K562 (cell line): ENCODE measurements at regions not wholly inside any gene's neighbourhood (a gene's known extent, or its start where the extent isn't known, plus 50 kb on each side); places are given as distances from the start of the nearest gene placed in this dataset.

Experiments used
- ATAC-seq: fragments of 200-7000 bp; cut with Tn5 transposase; 3 replicates; pipeline ENCODE4 v1.9.1; 2020; ENCODE audit warnings: moderate library complexity
- BruUV-seq: library from RNA; stranded (reverse); fragments of 400-500 nt; replicated peaks from 2 replicates; lab custom pipeline; 2021; lab: Mats Ljungman, UMichigan
- CTCF ChIA-PET: fragments of 300-600 bp; formaldehyde crosslinking; extraction: SDS; loops from one replicate; lab custom pipeline; 2021; ENCODE audit warnings: low intra/inter-chr PET ratio; lab: Yijun Ruan, JAX
- POLR2A ChIA-PET: fragments of 300-600, 350-650 bp; sonication (Branson Sonifier 250); formaldehyde crosslinking; extraction: SDS; loops from one replicate; lab custom pipeline; 2021; ENCODE audit warnings: antibody characterized with exemption, inconsistent platforms; lab: Yijun Ruan, JAX
- DNase-seq, 4 experiments: peaks; one replicate each; pipeline versions ENCODE4 v3.0.0 to v3.0.0-alpha.2; 2011 to 2018; ENCODE audit warnings: low spot score in 3 of 4, mixed read lengths in 3 of 4; ENCODE audit errors: extremely low read depth in 1 of 4
- FAIRE-seq: peaks from 2 replicates; lab custom pipeline; 2011; peaks lifted over from hg19 to GRCh38; lab: Jason Lieb, UNC
- H2AFZ ChIP-seq: 2 replicates; pipeline ENCODE4 v1.6.0; 2011; ENCODE audit warnings: low read depth, low read length, control low read depth, inconsistent platforms
- H3K27ac ChIP-seq: fragments of 200-600 bp; 3 replicates; pipeline ENCODE4 v1.8.0; 2011; ENCODE audit warnings: low read depth, mild to moderate bottlenecking, control low read depth, inconsistent platforms, low read length, moderate library complexity, mixed read lengths; ENCODE audit errors: extremely low read depth
- H3K27me3 ChIP-seq, 2 experiments: fragments of 300-600 bp in 1 of 2; 2 replicates in 1 of 2; 3 replicates in 1 of 2; pipeline versions ENCODE4 v1.6.0 to v1.8.0; 2011; ENCODE audit warnings: inconsistent platforms in 2 of 2, low read length in 2 of 2, mild to moderate bottlenecking in 1 of 2, mixed read lengths in 1 of 2, moderate library complexity in 1 of 2; ENCODE audit not compliant: control insufficient read depth in 2 of 2, insufficient read depth in 2 of 2
- H3K36me3 ChIP-seq: fragments of 300-600 bp; 3 replicates; pipeline ENCODE4 v1.8.0; 2011; ENCODE audit warnings: mild to moderate bottlenecking, low read length, inconsistent platforms; ENCODE audit not compliant: control insufficient read depth, insufficient read depth
- H3K4me1 ChIP-seq, 2 experiments: fragments of 200-600 bp in 1 of 2; replicated peaks in 1 of 2; 2 replicates in 1 of 2; 3 replicates in 1 of 2; pipeline versions ENCODE4 v1.5.1 to v1.8.0; 2011; ENCODE audit warnings: inconsistent platforms in 2 of 2, low read length in 2 of 2, mild to moderate bottlenecking in 1 of 2, mixed read lengths in 1 of 2, moderate library complexity in 1 of 2; ENCODE audit not compliant: control insufficient read depth in 2 of 2, insufficient read depth in 2 of 2
- H3K4me2 ChIP-seq: 2 replicates; pipeline ENCODE4 v1.6.1; 2011; ENCODE audit warnings: low read length, control low read depth, inconsistent platforms, mixed read lengths; ENCODE audit not compliant: insufficient read depth
- H3K4me3 ChIP-seq: fragments of 200-600 bp; sonication (generic), shearing (Covaris generic); 2 replicates; pipeline ENCODE4 v1.5.1; 2016; ENCODE audit warnings: control low read depth, inconsistent platforms
- H3K79me2 ChIP-seq: fragments of 200-600 bp; 3 replicates; pipeline ENCODE4 v1.8.0; 2011; ENCODE audit warnings: low read length, inconsistent platforms; ENCODE audit not compliant: control insufficient read depth, insufficient read depth
- H3K9ac ChIP-seq, 2 experiments: 2 replicates each; pipeline versions ENCODE4 v1.6.0 to v1.6.1; 2011; ENCODE audit warnings: low read depth in 2 of 2, low read length in 2 of 2, control low read depth in 1 of 2, inconsistent platforms in 1 of 2, mild to moderate bottlenecking in 1 of 2, mixed read lengths in 1 of 2; ENCODE audit not compliant: insufficient read depth in 1 of 2
- H3K9me1 ChIP-seq: one replicate; pipeline ENCODE4 v1.6.0; 2011; ENCODE audit warnings: inconsistent platforms, mild to moderate bottlenecking, low read length, moderate library complexity; ENCODE audit not compliant: control insufficient read depth, insufficient read depth
- H3K9me3 ChIP-seq: replicated peaks from 2 replicates; pipeline ENCODE4 v1.5.1; 2011; ENCODE audit warnings: low read depth, low read length, inconsistent platforms; ENCODE audit not compliant: control insufficient read depth, insufficient read depth
- H4K20me1 ChIP-seq: replicated peaks from 2 replicates; pipeline ENCODE4 v1.6.1; 2011; ENCODE audit warnings: low read length, inconsistent platforms, mixed read lengths; ENCODE audit not compliant: control insufficient read depth, insufficient read depth
- ETV6 ChIP-seq, 3 experiments: fragments of 150-350 bp in 1 of 3; sonication (generic) in 1 of 3; formaldehyde crosslinking in 1 of 3; IDR thresholded peaks; 2 replicates each; pipeline versions ENCODE4 v1.6.1 to v1.8.0; 2014 to 2022; ENCODE audit warnings: borderline replicate concordance in 2 of 3, low read depth in 2 of 3, antibody characterized with exemption in 1 of 3, low read length in 1 of 3, mild to moderate bottlenecking in 1 of 3, missing genetic modification reagents in 1 of 3
- HCFC1 ChIP-seq: IDR thresholded peaks from 2 replicates; pipeline ENCODE4 v1.6.1; 2012; ENCODE audit warnings: low read depth, low read length, improper control_type of control experiment
- NFIC ChIP-seq: fragments of 450-650 bp; IDR thresholded peaks from 2 replicates; pipeline ENCODE4 v1.6.1; 2017; ENCODE audit warnings: mild to moderate bottlenecking, inconsistent platforms
- RERE ChIP-seq: sonication (generic); formaldehyde crosslinking; IDR thresholded peaks from 2 replicates; pipeline ENCODE4 v1.8.0; 2023; ENCODE audit warnings: missing genetic modification reagents, mild to moderate bottlenecking, borderline replicate concordance
- ZFP1 ChIP-seq: fragments of 450-650 bp; formaldehyde crosslinking; IDR thresholded peaks from 2 replicates; pipeline ENCODE4 v1.4.0; 2020; ENCODE audit warnings: mild to moderate bottlenecking, mixed read lengths
- ZNF143 ChIP-seq: sonication (generic); formaldehyde crosslinking; IDR thresholded peaks from 2 replicates; pipeline ENCODE4 v1.9.0; 2022; ENCODE audit warnings: mild to moderate bottlenecking, missing genetic modification reagents
- ZNF75A ChIP-seq: fragments of 450-650 bp; formaldehyde crosslinking; IDR thresholded peaks from 2 replicates; pipeline ENCODE4 v1.4.0; 2020; ENCODE audit warnings: mild to moderate bottlenecking
- WGBS: fragments of 100-300 bp; shearing (Covaris generic); methylation state at CpG from one replicate; pipeline ENCODE4 v1.1.6; 2016; ENCODE audit warnings: low coverage, mixed read lengths; ENCODE audit not compliant: insufficient coverage; ENCODE audit errors: missing lambda C conversion rate; 5-methylcytosine and 5-hydroxymethylcytosine counted together
- in situ Hi-C: fragments of 300-500 bp; cut with MboI; formaldehyde crosslinking; loops from 4 replicates; pipeline ENCODE4 v1.15.0; 2018; ENCODE audit warnings: inconsistent platforms, mixed read lengths
- intact Hi-C: fragments of 100-400 bp; cut with micrococcal nuclease; formaldehyde crosslinking; loops from 2 replicates; pipeline ENCODE4 v1.14.2; 2022

GRCh38 chr4:138037696-138038095 lies 204.5 kb downstream of the SLC7A11 start:
- H4K20me1 ChIP-seq, result no peaks in the 10 kb centered on the region
- in situ Hi-C loops, result loop anchor here (5.0 to 25.0 kb wide), 2 partner anchors 645 to 825 kb away; no protein-coding TSS in a partner anchor
- H3K9ac ChIP-seq, result no peak overlapping the region
- H3K4me2 ChIP-seq, result no peak overlapping the region
- H2AFZ ChIP-seq, result 0 out of 2 replicates have a peak overlapping the region, but pooled peaks have one; percentile 7
- no peak overlapping the region for H3K27ac ChIP-seq
- TF ChIP-seq HCFC1 (peak; percentile 47; the same call in 1 of the 2 replicates), RERE (CRISPR knock-in tag) (no peak), ZNF143 (peak; percentile 51; the same call in 1 of the 2 replicates), ZNF75A (CRISPR knock-in tag) (no peak), ZFP1 (CRISPR knock-in tag) (no peak), NFIC (0 out of 2 replicates have a peak, but pooled peaks have one; percentile 9), ETV6 (IDR thresholded peaks at IDR 0.05; ENCODE audit: borderline replicate concordance in 1 of 2, low read depth in 2 of 2, low read length in 1 of 2) (no peak), ETV6 (CRISPR knock-in tag; IDR thresholded peaks at IDR 0.05; ENCODE audit: borderline replicate concordance) (no peak)
- FAIRE-seq (no peak), DNase-seq (no peak), ATAC-seq (no peak)
- H3K9me1 ChIP-seq, result no peaks in the 10 kb centered on the region
- ChIA-PET POLR2A (no interaction called here), CTCF (interaction anchor here (0.5 kb wide), 1 partner anchor 22 kb away, joined by 4 read pairs; no protein-coding TSS in a partner anchor)
- H3K4me1 ChIP-seq, result no peaks in the 10 kb centered on the region
- intact Hi-C loops, result loop anchor here (2.0 to 10.0 kb wide), 3 partner anchors 517 to 900 kb away; no protein-coding TSS in a partner anchor
- no peaks in the 10 kb centered on the region for H3K36me3 ChIP-seq
- H3K9me3 ChIP-seq, result no peaks in the 10 kb centered on the region
- WGBS, result 3% methylated on average over 3 of the region's 3 CpGs
- no TSS peak for BruUV-seq
- no peaks in the 10 kb centered on the region for H3K79me2 ChIP-seq
- H3K4me3 ChIP-seq, result no peak overlapping the region
- H3K27me3 ChIP-seq, result no peaks in the 10 kb centered on the region
